PC-9 (cell line): ENCODE measurements at regions not wholly inside any gene's neighbourhood (a gene's known extent, or its start where the extent isn't known, plus 50 kb on each side); places are given as distances from the start of the nearest gene placed in this dataset.

Experiments used
- BruUV-seq: library from RNA; stranded (reverse); fragments of 400-500 nt; replicated peaks from 2 replicates; lab custom pipeline; 2021; lab: Mats Ljungman, UMichigan
- CTCF ChIA-PET: fragments of 300-600 bp; sonication (Branson Sonifier 250); formaldehyde crosslinking; loops from one replicate; lab custom pipeline; 2022; ENCODE audit warnings: antibody characterized with exemption; lab: Charles Lee
- POLR2A ChIA-PET: fragments of 300-600 bp; sonication (Branson Sonifier 250); formaldehyde crosslinking; loops from one replicate; lab custom pipeline; 2022; ENCODE audit warnings: antibody characterized with exemption; ENCODE audit not compliant: unreplicated experiment; lab: Charles Lee
- DNase-seq, 2 experiments: peaks; one replicate each; pipeline versions ENCODE4 v3.0.0 to v3.0.0-alpha.2; 2015 to 2022; ENCODE audit warnings: mixed read lengths in 1 of 2
- H2AFZ ChIP-seq: fragments of 200-600 bp; sonication (generic); 2 replicates; pipeline ENCODE4 v1.8.1; 2017; ENCODE audit warnings: antibody characterized with exemption
- H3F3A ChIP-seq: fragments of 200-600 bp; sonication (generic); 2 replicates; pipeline ENCODE4 v1.8.1; 2017; ENCODE audit warnings: antibody characterized with exemption, mild to moderate bottlenecking, low read depth; ENCODE audit not compliant: insufficient read depth
- H3K27ac ChIP-seq: fragments of 200-600 bp; sonication (generic); 2 replicates; pipeline ENCODE4 v1.6.1; 2016; ENCODE audit warnings: mixed run types
- H3K27me3 ChIP-seq: fragments of 200-600 bp; sonication (generic); 2 replicates; pipeline ENCODE4 v1.6.1; 2016; ENCODE audit warnings: low read depth, mixed run types; ENCODE audit not compliant: insufficient read depth
- H3K36me3 ChIP-seq: fragments of 200-600 bp; sonication (generic); 2 replicates; pipeline ENCODE4 v1.6.1; 2016; ENCODE audit warnings: low read depth, mixed run types
- H3K4me1 ChIP-seq: fragments of 200-600 bp; sonication (generic); replicated peaks from 2 replicates; pipeline ENCODE4 v1.6.1; 2016; ENCODE audit warnings: mixed run types; ENCODE audit not compliant: insufficient read depth
- H3K4me2 ChIP-seq: fragments of 200-600 bp; sonication (generic); 2 replicates; pipeline ENCODE4 v1.6.1; 2017; ENCODE audit warnings: mixed run types
- H3K4me3 ChIP-seq: fragments of 200-600 bp; sonication (generic); 2 replicates; pipeline ENCODE4 v1.6.1; 2016; ENCODE audit warnings: mixed run types
- H3K79me2 ChIP-seq: fragments of 200-600 bp; sonication (generic); 2 replicates; pipeline ENCODE4 v1.6.1; 2017; ENCODE audit warnings: low read depth, mixed run types
- H3K9me2 ChIP-seq: fragments of 200-600 bp; sonication (generic); 2 replicates; pipeline ENCODE4 v1.8.1; 2017; ENCODE audit warnings: mild to moderate bottlenecking; ENCODE audit not compliant: insufficient read depth
- H3K9me3 ChIP-seq: fragments of 200-600 bp; sonication (generic); 2 replicates; pipeline ENCODE4 v1.8.1; 2016; ENCODE audit warnings: low read depth; ENCODE audit not compliant: insufficient read depth
- H4K20me1 ChIP-seq: fragments of 200-600 bp; sonication (generic); 2 replicates; pipeline ENCODE4 v1.8.1; 2017; ENCODE audit not compliant: insufficient read depth
- EZH2 ChIP-seq: fragments of 200-600 bp; sonication (generic); IDR thresholded peaks from 2 replicates; pipeline ENCODE4 v1.8.0; 2017; ENCODE audit warnings: antibody characterized with exemption, low read depth
- intact Hi-C: fragments of 100-400 bp; cut with micrococcal nuclease; formaldehyde crosslinking; loops from one replicate; pipeline ENCODE4 v1.10.0; 2022; ENCODE audit not compliant: unreplicated experiment
- TF ChIP-seq, protein P1 (sequence below): fragments of 200-600 bp; sonication (generic); conservative IDR thresholded peaks from 2 replicates; pipeline ENCODE4 v1.6.1; 2017; ENCODE audit warnings: mixed run types, antibody characterized with exemption, mild to moderate bottlenecking, moderate library complexity

DNA sequence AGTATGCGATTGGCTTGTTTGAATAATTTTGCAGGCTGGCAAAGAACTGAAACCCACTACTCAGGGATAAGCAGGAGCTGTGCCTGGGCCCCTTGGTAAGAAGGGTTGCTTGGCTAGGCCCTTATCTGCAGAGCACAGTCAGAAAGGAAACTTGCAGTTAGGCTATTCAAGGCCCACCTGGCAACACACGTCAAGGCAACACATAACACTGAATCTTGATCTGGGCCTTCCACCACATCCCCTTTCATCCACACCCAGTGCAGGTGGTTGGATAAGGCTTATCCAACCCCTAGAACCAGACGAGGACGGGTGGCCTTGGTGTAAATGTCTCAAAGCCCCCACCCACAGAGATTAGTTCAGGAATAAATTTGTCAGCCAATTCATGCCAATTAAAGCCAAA, 72.8 kb upstream of the NEIL3 start:
- TF ChIP-seq EZH2: no peak
- TF ChIP-seq, protein P1, sequence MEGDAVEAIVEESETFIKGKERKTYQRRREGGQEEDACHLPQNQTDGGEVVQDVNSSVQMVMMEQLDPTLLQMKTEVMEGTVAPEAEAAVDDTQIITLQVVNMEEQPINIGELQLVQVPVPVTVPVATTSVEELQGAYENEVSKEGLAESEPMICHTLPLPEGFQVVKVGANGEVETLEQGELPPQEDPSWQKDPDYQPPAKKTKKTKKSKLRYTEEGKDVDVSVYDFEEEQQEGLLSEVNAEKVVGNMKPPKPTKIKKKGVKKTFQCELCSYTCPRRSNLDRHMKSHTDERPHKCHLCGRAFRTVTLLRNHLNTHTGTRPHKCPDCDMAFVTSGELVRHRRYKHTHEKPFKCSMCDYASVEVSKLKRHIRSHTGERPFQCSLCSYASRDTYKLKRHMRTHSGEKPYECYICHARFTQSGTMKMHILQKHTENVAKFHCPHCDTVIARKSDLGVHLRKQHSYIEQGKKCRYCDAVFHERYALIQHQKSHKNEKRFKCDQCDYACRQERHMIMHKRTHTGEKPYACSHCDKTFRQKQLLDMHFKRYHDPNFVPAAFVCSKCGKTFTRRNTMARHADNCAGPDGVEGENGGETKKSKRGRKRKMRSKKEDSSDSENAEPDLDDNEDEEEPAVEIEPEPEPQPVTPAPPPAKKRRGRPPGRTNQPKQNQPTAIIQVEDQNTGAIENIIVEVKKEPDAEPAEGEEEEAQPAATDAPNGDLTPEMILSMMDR: no peak
- no peaks in the 10 kb centered on the region for H3K36me3 ChIP-seq
- H2AFZ ChIP-seq: no peak overlapping the region
- H3K4me2 ChIP-seq: no peak overlapping the region
- POLR2A ChIA-PET: no interaction called here
- CTCF ChIA-PET: no interaction called here
- intact Hi-C loops: no loop called here
- H3F3A ChIP-seq: no peaks in the 10 kb centered on the region
- no peaks in the 10 kb centered on the region for H3K79me2 ChIP-seq
- BruUV-seq: no TSS peak
- no peaks in the 10 kb centered on the region for H3K9me3 ChIP-seq
- H3K4me1 ChIP-seq: no peaks in the 10 kb centered on the region
- no peaks in the 10 kb centered on the region for H3K9me2 ChIP-seq
- no peak overlapping the region for H3K4me3 ChIP-seq
- H3K27ac ChIP-seq: no peak overlapping the region
- DNase-seq: no peak
- no peaks in the 10 kb centered on the region for H4K20me1 ChIP-seq
- no peaks in the 10 kb centered on the region for H3K27me3 ChIP-seq

GRCh38 chr4:177237291-177237690, 72.4 kb upstream of the NEIL3 start:
- TF ChIP-seq, protein P1: no peak
- TF ChIP-seq EZH2: no peak
- Histone ChIP-seq H3K9me3 (no peaks in the 10 kb centered on the region), H3K27me3 (no peaks in the 10 kb centered on the region), H3K27ac (no peak overlapping the region), H4K20me1 (no peaks in the 10 kb centered on the region), H3K79me2 (no peaks in the 10 kb centered on the region), H3K4me3 (no peak overlapping the region), H2AFZ (no peak overlapping the region), H3K4me1 (no peaks in the 10 kb centered on the region), H3K4me2 (no peak overlapping the region), H3K36me3 (no peaks in the 10 kb centered on the region), H3F3A (no peaks in the 10 kb centered on the region), H3K9me2 (no peaks in the 10 kb centered on the region)
- POLR2A ChIA-PET: no interaction called here
- CTCF ChIA-PET: no interaction called here
- intact Hi-C loops: no loop called here
- no TSS peak for BruUV-seq
- DNase-seq: no peak

DNA sequence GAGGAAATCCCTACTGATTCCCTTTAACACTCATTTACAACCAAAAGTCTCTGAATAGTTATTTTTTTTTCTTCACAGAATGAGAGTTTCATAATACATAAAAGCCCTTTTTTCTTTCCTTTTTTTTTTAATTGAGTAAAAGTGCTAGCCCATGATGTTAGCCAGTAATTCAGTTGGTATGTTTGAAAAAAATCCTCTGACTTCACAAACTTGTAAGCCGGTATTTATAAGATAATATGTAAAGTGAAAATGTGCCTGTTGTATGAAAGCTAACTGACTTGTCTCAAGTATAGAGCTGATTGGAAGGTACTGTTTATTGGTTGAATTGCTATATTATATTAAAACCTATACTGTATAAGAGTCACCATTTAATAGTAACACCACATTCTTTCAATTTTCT, 70.2 kb upstream of the NEIL3 start:
- no peaks in the 10 kb centered on the region for H3K36me3 ChIP-seq
- no peaks in the 10 kb centered on the region for H4K20me1 ChIP-seq
- no peaks in the 10 kb centered on the region for H3K9me2 ChIP-seq
- H3F3A ChIP-seq: no peaks in the 10 kb centered on the region
- H3K4me1 ChIP-seq: no peaks in the 10 kb centered on the region
- DNase-seq: no peak
- ChIA-PET CTCF (no interaction called here), POLR2A (no interaction called here)
- BruUV-seq: no TSS peak
- intact Hi-C loops: no loop called here
- H2AFZ ChIP-seq: no peak overlapping the region
- no peak for TF ChIP-seq EZH2
- TF ChIP-seq, protein P1: no peak
- H3K4me2 ChIP-seq: no peak overlapping the region
- no peaks in the 10 kb centered on the region for H3K9me3 ChIP-seq
- no peaks in the 10 kb centered on the region for H3K79me2 ChIP-seq
- no peaks in the 10 kb centered on the region for H3K27me3 ChIP-seq
- no peak overlapping the region for H3K27ac ChIP-seq
- no peak overlapping the region for H3K4me3 ChIP-seq
